SK-MEL-5 (cell line): ENCODE measurements at regions not wholly inside any gene's neighbourhood (a gene's known extent, or its start where the extent isn't known, plus 50 kb on each side); places are given as distances from the start of the nearest gene placed in this dataset.
"Not testable (repeated sequence)": the region's sequence is repeated elsewhere in the genome, so short reads cannot be mapped to it uniquely, and the experiment has no call there.

Experiments
- DNase-seq: peaks from one replicate; pipeline ENCODE4 v3.0.0-alpha.2; 2016; ENCODE audit warnings: low read depth, low spot score
- in situ Hi-C: cut with HindIII; loops from 2 replicates; pipeline ENCODE4 v1.10.0; 2016; ENCODE audit warnings: low sequenced_read_pairs, high pct_unique_total_duplicates, low pct_unique_long_range_greater_than_20kb

GRCh38 chr2:83970217-83970929 is 488.7 kb downstream of the SUCLG1 start:
- no peak for DNase-seq
- in situ Hi-C loops = no loop called here

GRCh38 chr2:83969085-83969484 is 490.0 kb downstream of the SUCLG1 start:
- DNase-seq = no peak
- in situ Hi-C loops = no loop called here

DNA sequence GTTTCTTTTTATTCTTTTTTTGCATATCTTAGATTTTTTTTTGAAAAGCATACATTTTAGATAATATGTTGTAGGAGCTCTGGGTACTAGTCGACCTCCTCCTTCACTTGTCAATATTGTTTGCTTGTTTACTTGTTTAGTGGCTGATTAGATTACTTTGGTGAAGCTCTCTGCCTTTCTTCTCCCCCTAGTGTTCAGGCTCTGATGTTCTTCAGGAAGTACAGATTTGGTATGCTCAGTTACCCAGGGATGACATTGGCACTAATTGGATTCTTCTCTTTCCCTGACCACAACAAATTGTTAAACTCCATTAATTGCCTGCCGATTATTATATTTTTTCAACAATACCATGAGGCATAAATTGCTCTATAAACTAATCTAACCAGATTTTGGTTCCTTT is 491.2 kb downstream of the SUCLG1 start:
- in situ Hi-C loops = no loop called here
- DNase-seq = peak; percentile 73

GRCh38 chr2:83966946-83967345 is 492.1 kb downstream of the SUCLG1 start:
- in situ Hi-C loops, DNase-seq: not testable (repeated sequence)

DNA sequence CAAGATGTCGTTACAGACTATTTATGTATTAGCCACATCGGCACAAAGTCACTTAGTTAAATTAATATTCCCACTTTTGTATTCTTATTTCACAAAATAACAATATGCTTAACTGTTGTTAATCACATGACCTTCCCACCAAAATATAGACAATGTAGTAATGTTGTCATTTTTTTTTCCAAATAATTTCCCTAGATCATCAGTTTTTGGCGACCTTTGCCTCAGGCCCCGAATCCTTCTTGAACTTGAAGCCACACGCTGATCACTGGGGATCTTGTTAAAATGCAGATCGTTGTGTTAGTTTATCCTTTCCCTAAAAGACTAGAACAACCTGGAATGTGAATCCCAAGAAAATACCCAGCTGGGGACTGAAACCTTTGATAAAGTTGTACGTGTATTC is 497.6 kb downstream of the SUCLG1 start:
- in situ Hi-C loops = no loop called here
- DNase-seq = no peak

- in situ Hi-C loops = no loop called here
Observed at GRCh38 chr2:83960371-83960770, 498.7 kb downstream of the SUCLG1 start.

GRCh38 chr2:83959266-83959665 is 499.8 kb downstream of the SUCLG1 start:
- in situ Hi-C loops = no loop called here
- no peak for DNase-seq

More at GRCh38 chr2:83960371-83960770, 498.7 kb downstream of the SUCLG1 start:
- no peak for DNase-seq

DNA sequence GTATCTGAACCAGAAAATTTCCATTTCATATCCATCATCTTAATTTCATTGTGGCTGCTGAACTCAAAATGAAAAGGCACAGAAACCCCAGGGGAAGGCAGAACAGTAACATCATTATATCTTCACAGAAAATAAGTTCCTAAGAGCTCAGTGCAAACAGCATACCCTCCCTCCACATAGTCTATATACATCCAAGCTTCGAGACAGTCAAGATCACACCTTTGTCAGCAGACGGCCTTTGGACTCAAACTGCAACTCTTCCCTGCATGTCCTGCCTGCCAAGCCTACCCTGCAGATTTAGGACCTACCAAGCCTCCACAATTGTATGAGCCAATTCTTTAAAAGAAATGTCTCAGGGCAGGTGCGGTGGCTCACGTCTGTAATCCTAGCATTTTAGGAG is 502.1 kb downstream of the SUCLG1 start:
- in situ Hi-C loops = no loop called here
- peak; percentile 75 for DNase-seq

- no peak for DNase-seq
Observed at GRCh38 chr2:83953697-83954096, 505.4 kb downstream of the SUCLG1 start.

DNA sequence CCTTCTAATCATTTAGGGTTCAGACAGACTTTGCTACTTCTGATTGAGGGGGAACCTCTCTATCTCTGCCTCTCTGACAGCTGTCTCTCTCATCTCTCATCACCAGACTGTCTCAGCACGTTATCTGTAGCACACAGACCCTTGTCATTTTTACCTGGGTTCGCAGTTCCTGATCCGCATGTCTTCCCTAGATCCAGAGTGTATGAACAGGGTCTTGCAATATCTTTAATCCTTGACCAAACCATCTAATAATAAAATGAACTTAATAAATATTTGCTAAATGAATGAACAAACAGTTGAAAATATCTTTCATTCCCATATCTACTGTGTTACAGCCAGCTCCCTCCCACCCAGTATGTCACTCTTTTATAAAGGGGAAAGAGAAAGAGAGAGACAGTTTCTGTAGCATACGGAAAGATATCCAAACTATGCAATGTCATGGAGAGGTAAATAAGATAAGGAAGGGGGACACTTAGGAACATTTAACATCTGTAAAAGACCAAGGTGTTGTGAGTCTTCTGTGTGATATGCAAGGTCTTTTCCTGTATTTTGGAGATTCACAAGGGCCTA is 507.6 kb downstream of the SUCLG1 start:
- in situ Hi-C loops = no loop called here
- no peak for DNase-seq

More at GRCh38 chr2:83953697-83954096, 505.4 kb downstream of the SUCLG1 start:
- in situ Hi-C loops = no loop called here

GRCh38 chr2:83949361-83949760 is 509.7 kb downstream of the SUCLG1 start:
- in situ Hi-C loops = no loop called here
- DNase-seq = no peak

DNA sequence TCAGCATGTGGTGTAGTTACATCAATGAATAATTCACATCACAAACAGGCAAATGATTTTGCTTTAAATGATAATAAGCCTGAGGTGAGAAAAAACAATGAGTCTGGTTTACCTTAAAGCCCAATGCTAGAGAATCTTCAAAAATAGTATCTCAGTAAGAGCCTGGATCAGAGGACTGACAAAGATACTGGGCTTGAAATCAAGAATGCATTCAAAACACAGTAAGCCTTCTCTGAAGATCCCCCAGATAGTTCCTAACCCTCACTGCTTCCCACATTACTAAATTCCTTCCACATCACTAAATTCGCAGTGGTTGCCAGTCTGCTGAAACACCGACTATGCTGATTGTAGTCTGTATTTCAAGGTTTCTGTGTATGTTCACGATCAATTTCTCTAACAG is 514.9 kb downstream of the SUCLG1 start:
- in situ Hi-C loops = no loop called here
- no peak for DNase-seq

GRCh38 chr2:83943265-83943664 is 515.8 kb downstream of the SUCLG1 start:
- DNase-seq = no peak
- in situ Hi-C loops = no loop called here

DNA sequence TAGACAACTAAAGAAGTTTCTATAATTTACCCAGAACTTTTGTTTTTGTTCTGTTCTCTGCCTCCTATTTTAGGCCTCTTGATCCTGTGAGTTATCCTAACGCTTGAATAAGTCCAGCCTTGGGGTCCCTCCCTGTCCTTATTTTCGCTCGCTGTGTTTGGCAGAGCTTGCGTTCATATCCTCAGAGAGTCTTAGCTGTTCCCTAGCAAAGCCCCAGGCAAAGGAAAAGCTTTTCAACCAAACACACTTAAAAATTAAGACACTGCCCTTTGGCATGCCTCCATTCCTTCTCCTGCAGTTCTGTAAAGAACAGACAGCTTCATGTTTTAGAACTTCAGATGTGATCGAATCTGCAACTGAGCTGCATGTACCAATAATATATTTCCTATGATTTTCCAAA is 517.2 kb downstream of the SUCLG1 start:
- DNase-seq = no peak
- in situ Hi-C loops = no loop called here

DNA sequence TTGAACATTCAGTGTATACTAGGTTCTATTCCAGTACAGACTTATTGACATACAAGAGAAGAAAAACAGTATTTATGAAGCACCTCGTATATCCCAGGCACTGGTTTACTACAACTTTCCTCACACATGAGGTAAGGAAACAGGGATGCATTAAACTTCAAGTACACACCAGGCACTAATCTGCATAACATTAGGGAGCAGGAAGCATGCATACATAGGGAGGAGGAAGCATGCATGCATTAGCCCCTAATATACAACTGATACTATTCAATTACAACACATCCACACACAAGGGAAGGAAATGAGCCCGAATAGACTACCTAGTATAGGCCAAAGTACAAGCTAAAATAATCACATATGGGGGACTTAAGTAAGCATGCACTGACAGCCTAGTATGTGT is 525.3 kb downstream of the SUCLG1 start:
- in situ Hi-C loops = no loop called here
- no peak for DNase-seq

- in situ Hi-C loops = no loop called here
- DNase-seq = no peak
Observed at GRCh38 chr2:83923531-83923930, 535.5 kb downstream of the SUCLG1 start.

DNA sequence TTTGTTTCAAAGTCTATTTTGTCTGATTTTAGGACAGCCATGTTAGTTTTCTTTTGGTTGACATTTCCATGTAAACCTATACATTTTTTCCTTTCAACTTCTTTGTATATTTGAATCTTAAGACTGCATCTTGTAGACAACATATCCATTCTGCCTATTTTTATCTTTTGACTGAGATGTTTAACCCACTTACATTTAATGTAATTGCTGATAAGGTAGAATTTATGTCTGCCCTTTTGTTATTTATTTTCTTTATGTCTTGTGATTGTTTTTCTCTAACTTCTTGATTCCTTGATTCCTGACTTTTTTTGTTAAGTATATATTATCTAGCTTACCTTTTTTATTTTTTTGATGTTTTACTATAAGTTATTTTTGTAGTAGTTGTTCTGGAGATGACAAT is 542.5 kb downstream of the SUCLG1 start:
- no peak for DNase-seq
- in situ Hi-C loops = no loop called here

DNA sequence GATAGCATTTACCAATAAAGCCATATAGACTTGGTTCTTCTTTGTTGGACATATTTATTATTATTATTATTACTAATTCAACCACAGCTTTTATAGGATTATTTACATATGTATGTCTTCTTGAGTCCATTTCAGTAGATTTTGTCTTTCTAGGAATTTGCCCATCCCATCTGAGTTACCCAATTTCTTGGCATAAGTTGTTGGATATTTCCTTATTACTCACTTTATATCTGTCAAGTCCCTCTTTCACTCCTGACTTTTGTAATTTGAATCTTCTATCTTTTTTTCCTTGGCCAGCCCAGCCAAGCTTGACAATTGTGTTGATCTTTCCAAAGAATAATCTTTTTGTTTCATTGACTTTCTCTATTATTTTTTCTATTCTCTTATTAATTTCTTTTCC is 543.7 kb downstream of the SUCLG1 start:
- DNase-seq = no peak
- in situ Hi-C loops = no loop called here

DNA sequence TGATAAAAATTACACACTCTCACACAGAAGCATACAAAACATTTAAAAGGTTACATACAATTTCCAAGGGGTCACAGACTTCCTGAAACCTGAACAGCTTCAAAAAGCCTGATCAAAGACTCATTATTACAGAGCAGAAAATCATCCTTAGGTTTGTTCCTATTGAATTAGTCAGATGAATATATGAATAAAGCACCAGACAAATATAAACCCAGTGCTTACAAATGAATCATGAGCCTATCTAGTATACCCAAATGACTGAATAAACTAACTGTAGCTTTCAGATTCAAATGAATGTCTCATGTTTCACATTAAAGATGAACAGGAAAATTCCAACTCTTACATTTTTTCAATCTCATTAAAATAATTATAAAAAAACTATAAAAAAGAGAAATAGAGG is 550.3 kb downstream of the SUCLG1 start:
- in situ Hi-C loops = no loop called here

More for the DNA sequence above, 550.3 kb downstream of the SUCLG1 start:
- no peak for DNase-seq
